ENCODE measurements at regions not wholly inside any gene's neighbourhood (a gene's known extent, or its start where the extent isn't known, plus 50 kb on each side); places are given as distances from the start of the nearest gene placed in this dataset.
A peak's percentile ranks its signal among the peaks of the same experiment; 100 is the strongest.

DNA sequence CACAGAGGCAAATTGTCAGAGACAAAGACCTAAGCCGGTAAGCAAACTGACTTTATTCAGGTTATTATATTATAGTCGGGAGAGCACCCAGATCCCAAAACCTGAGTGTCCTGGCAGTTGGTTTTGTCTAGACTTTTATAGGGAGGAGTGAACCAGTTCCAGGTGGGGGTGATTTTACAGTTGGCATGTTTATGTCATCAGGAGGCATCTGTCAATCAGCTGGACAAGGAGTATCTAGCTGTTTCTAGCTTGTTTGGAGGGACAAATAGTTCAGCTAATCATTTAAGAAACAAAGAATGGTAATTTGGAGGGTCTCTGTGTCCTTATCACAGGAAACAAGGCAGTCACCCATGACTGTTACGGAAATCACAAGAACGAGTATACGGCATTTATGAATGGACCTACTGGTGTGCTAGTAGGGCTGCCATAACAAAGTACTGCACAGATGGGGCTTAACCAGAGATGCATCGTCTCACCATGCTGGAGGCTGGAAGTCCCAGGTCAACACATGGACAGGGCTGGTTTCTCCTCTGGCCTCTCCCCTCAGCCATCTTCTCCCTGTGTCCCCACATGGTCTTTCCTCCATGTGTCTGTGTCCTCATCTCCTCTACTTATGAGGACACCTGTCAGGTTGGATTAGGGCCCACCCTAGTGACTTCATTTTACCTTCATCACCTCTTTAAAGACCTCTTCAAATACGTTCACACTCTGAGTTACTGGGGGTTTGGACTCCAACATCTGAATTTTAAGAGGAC, 122.7 kb downstream of the LY86 start:
- no CpG with 5 or more reads among the region's 7 CpGs for WGBS (ENCODE audit: extremely low coverage, insufficient coverage, low lambda C conversion rate)
- no peak overlapping the region for H3K4ac ChIP-seq (ENCODE audit: low read depth, low read length)
- H3K27me3 ChIP-seq (ENCODE audit: insufficient read depth, low read length, poor library complexity), result no peaks in the 10 kb centered on the region
- H4K8ac ChIP-seq (ENCODE audit: low read depth, low read length), result no peak overlapping the region
- no peak overlapping the region for H3K56ac ChIP-seq (ENCODE audit: low read length)
- no peak overlapping the region for H3K4me3 ChIP-seq (ENCODE audit: low read length)
- H2BK15ac ChIP-seq (replicated peaks; ENCODE audit: low read depth), result no peak overlapping the region
- no peak overlapping the region for H4K5ac ChIP-seq (ENCODE audit: low read length)
- H3K18ac ChIP-seq (ENCODE audit: low read length), result no peak overlapping the region
- H3K4me2 ChIP-seq (ENCODE audit: low read length), result no peak overlapping the region
- H3K79me2 ChIP-seq (ENCODE audit: control insufficient read depth, insufficient read depth, low read length), result no peaks in the 10 kb centered on the region
- H3K23ac ChIP-seq (ENCODE audit: low read length), result no peak overlapping the region
- no peak overlapping the region for H2BK5ac ChIP-seq (ENCODE audit: low read length)
- DNase-seq, result no peak
- H2BK120ac ChIP-seq (ENCODE audit: low read depth, low read length), result no peak overlapping the region
- no peaks in the 10 kb centered on the region for H3K36me3 ChIP-seq (ENCODE audit: control insufficient read depth, insufficient read depth, low read length)
- peaks cover 5% of the 10 kb centered on the region for H3K4me1 ChIP-seq (ENCODE audit: control insufficient read depth, low read depth, low read length)
- H2AK5ac ChIP-seq (ENCODE audit: low read length), result no peak overlapping the region
- H3K79me1 ChIP-seq (ENCODE audit: low read length), result no peaks in the 10 kb centered on the region
- H3K9ac ChIP-seq (ENCODE audit: low read length), result no peak overlapping the region
- H3K27ac ChIP-seq (ENCODE audit: low read depth, low read length), result no peak overlapping the region

DNA sequence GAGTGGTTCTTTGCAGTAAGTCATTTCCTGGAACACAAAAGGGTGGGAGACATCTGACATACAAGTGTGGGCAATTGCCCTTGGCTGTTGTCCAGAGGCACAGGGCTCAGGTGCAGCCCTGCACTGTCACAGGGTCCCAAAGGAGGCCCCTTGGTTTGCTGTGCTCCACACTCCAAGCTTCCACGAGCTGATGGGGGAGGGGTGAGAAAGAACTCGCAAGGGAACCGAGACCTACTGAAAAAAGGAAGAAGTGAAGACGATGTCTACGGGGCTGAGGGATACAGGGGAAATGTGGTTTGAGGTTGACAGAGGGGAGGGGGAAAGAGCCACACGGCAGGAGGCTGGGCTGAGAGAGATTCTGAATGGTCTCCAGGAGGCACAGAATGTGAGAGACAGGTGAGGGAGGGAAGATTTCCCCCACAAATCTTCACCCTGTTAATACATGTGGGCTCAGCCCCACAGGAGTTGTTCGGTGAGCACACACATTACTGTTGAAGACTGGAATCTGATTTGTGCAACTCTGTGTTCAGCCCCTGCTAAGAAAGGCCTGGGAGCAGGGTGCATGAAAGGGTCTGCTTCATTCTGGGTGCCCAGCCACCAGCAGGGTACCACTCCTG, 123.4 kb downstream of the LY86 start:
- H2AK5ac ChIP-seq (ENCODE audit: low read length), result no peak overlapping the region
- no peak overlapping the region for H3K4me3 ChIP-seq (ENCODE audit: low read length)
- H3K27ac ChIP-seq (ENCODE audit: low read depth, low read length), result no peak overlapping the region
- H2BK120ac ChIP-seq (ENCODE audit: low read depth, low read length), result no peak overlapping the region
- H3K27me3 ChIP-seq (ENCODE audit: insufficient read depth, low read length, poor library complexity), result no peaks in the 10 kb centered on the region
- H3K4me1 ChIP-seq (ENCODE audit: control insufficient read depth, low read depth, low read length), result peaks cover 5% of the 10 kb centered on the region
- DNase-seq, result no peak
- H3K79me2 ChIP-seq (ENCODE audit: control insufficient read depth, insufficient read depth, low read length), result no peaks in the 10 kb centered on the region
- H2BK5ac ChIP-seq (ENCODE audit: low read length), result no peak overlapping the region
- no peak overlapping the region for H4K5ac ChIP-seq (ENCODE audit: low read length)
- no peak overlapping the region for H3K4me2 ChIP-seq (ENCODE audit: low read length)
- no peak overlapping the region for H2BK15ac ChIP-seq (replicated peaks; ENCODE audit: low read depth)
- no peak overlapping the region for H3K9ac ChIP-seq (ENCODE audit: low read length)
- H3K18ac ChIP-seq (ENCODE audit: low read length), result no peak overlapping the region
- H3K23ac ChIP-seq (ENCODE audit: low read length), result no peak overlapping the region
- H3K36me3 ChIP-seq (ENCODE audit: control insufficient read depth, insufficient read depth, low read length), result no peaks in the 10 kb centered on the region
- no peak overlapping the region for H3K4ac ChIP-seq (ENCODE audit: low read depth, low read length)
- H4K8ac ChIP-seq (ENCODE audit: low read depth, low read length), result no peak overlapping the region
- no peaks in the 10 kb centered on the region for H3K79me1 ChIP-seq (ENCODE audit: low read length)
- H3K56ac ChIP-seq (ENCODE audit: low read length), result no peak overlapping the region
- WGBS (ENCODE audit: extremely low coverage, insufficient coverage, low lambda C conversion rate), result no CpG with 5 or more reads among the region's 7 CpGs

DNA sequence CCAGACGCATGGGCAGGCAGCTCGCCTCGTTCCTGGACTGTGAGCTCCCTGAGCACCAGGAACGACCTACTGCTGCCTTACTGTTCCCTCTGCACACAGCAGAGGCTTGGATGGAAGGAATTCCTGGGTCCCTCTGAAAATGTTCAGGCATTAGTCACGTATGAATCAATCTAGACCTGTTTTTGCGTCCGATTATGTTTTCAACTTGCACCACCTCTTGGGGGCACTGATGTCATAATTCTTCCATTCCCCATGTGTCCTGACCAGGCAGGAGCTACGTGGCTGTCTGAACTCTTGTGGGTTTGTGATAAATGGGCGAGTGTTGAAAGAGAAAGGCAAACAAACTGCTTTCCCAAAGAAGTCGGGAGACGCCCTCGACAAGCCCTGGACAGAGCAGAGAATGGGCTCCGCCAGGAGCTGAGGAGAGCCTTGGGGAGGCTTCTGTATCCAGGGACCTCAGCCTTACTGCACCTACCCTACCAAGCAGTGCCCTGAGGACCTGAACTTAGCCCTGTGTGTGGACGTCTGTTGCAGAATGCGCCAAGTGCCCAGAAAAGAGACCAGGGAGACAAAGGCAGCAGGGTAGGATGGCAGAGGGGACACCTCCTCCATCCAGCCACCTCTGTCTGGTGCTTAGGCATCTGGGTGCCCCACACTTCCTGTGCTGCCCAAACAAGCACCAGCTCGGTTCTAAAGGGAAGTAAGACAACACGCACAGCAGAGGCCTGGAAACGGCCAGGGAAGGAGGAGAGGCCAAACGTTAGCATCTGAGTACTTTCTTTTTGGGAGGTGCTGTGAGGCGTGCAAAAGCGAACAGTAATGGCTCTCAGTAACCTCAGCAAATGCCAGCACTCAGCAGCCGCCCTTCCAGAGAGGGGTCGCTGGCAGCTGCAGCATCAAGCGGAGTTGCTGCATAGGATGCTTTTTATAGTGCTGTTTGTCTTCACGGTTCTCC, 124.2 kb downstream of the LY86 start:
- Histone ChIP-seq H4K8ac (ENCODE audit: low read depth, low read length) (no peak overlapping the region), H3K56ac (ENCODE audit: low read length) (no peak overlapping the region), H3K18ac (ENCODE audit: low read length) (no peak overlapping the region), H3K4ac (ENCODE audit: low read depth, low read length) (no peak overlapping the region), H3K4me1 (ENCODE audit: control insufficient read depth, low read depth, low read length) (peaks cover 5% of the 10 kb centered on the region), H3K23ac (ENCODE audit: low read length) (no peak overlapping the region), H3K36me3 (ENCODE audit: control insufficient read depth, insufficient read depth, low read length) (no peaks in the 10 kb centered on the region), H3K4me2 (ENCODE audit: low read length) (no peak overlapping the region), H3K4me3 (ENCODE audit: low read length) (no peak overlapping the region), H3K9ac (ENCODE audit: low read length) (no peak overlapping the region), H2AK5ac (ENCODE audit: low read length) (no peak overlapping the region), H3K79me1 (ENCODE audit: low read length) (no peaks in the 10 kb centered on the region), H3K27me3 (ENCODE audit: insufficient read depth, low read length, poor library complexity) (no peaks in the 10 kb centered on the region), H2BK120ac (ENCODE audit: low read depth, low read length) (no peak overlapping the region), H2BK5ac (ENCODE audit: low read length) (no peak overlapping the region), H2BK15ac (replicated peaks; ENCODE audit: low read depth) (no peak overlapping the region), H3K27ac (ENCODE audit: low read depth, low read length) (no peak overlapping the region), H3K79me2 (ENCODE audit: control insufficient read depth, insufficient read depth, low read length) (no peaks in the 10 kb centered on the region), H4K5ac (ENCODE audit: low read length) (no peak overlapping the region)
- no peak for DNase-seq
- WGBS (ENCODE audit: extremely low coverage, insufficient coverage, low lambda C conversion rate), result no CpG with 5 or more reads among the region's 25 CpGs

DNA sequence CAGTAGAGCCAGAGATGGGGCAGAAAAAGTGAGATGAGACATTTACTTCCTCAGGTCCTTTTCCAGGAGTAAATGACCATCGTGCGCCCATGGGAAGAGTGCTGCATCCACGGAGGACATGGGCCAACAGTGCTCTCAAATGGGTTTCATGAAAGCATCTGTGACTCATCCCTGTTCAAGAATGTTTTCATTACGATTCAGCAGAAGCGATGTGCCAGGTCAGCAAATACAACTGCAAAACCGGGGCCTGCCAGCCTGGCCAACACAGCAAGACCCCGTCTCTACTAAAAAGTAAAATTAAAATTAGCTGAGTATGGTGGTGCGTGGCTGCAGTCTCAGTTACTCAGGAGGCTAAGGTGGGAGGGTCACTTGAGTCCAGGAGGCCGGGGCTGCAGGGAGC, 125.1 kb downstream of the LY86 start:
- Histone ChIP-seq H4K8ac (ENCODE audit: low read depth, low read length) (no peak overlapping the region), H4K5ac (ENCODE audit: low read length) (no peak overlapping the region), H3K4me1 (ENCODE audit: control insufficient read depth, low read depth, low read length) (peaks cover 5% of the 10 kb centered on the region), H3K36me3 (ENCODE audit: control insufficient read depth, insufficient read depth, low read length) (no peaks in the 10 kb centered on the region), H2BK5ac (ENCODE audit: low read length) (no peak overlapping the region), H3K23ac (ENCODE audit: low read length) (no peak overlapping the region), H3K79me1 (ENCODE audit: low read length) (no peaks in the 10 kb centered on the region), H3K9ac (ENCODE audit: low read length) (no peak overlapping the region), H2BK15ac (replicated peaks; ENCODE audit: low read depth) (no peak overlapping the region), H3K56ac (ENCODE audit: low read length) (no peak overlapping the region), H3K79me2 (ENCODE audit: control insufficient read depth, insufficient read depth, low read length) (no peaks in the 10 kb centered on the region), H3K27ac (ENCODE audit: low read depth, low read length) (no peak overlapping the region), H3K4ac (ENCODE audit: low read depth, low read length) (no peak overlapping the region), H2BK120ac (ENCODE audit: low read depth, low read length) (no peak overlapping the region), H3K27me3 (ENCODE audit: insufficient read depth, low read length, poor library complexity) (no peaks in the 10 kb centered on the region), H2AK5ac (ENCODE audit: low read length) (no peak overlapping the region), H3K18ac (ENCODE audit: low read length) (no peak overlapping the region), H3K4me2 (ENCODE audit: low read length) (no peak overlapping the region), H3K4me3 (ENCODE audit: low read length) (no peak overlapping the region)
- no peak for DNase-seq
- WGBS (ENCODE audit: extremely low coverage, insufficient coverage, low lambda C conversion rate), result no CpG with 5 or more reads among the region's 9 CpGs

DNA sequence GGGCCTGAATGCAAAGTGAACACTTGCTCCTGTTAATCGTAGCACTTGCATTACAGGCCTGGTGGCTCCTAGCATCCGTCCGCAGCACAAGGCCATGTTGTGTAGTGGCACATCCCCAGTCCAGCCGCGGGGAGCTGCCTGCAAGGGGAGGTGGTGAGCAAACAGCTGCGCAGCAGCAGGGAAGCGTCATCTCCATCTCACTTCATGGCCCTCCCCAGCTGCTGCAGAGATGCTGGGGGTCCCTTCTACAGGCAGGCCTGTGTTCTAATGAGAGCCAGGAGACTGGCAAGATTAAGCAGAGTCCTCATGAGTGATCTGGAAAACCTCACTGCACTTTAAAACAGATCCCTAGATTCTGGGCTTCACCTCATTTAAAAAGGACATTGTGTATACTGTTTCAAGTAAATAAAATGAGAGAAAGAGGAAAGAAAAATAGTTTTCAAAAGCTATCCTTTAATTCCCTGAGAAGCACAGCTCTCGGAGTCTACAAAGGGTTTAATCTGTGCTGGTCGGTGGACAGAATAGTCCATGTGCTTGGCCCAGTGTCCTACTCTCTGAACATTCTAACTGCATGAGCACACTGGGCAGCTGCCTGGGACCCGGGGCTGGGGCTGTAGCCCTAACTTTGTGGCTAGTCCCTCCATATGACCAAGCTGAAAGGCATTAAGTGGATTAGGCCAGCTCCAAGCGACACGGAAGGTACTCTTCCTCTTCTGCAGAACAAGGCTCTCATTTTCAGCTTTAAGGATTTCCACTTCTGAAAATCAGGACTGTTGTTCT, 125.8 kb downstream of the LY86 start:
- no peak overlapping the region for H3K23ac ChIP-seq (ENCODE audit: low read length)
- no peak overlapping the region for H3K4me2 ChIP-seq (ENCODE audit: low read length)
- H3K9ac ChIP-seq (ENCODE audit: low read length), result no peak overlapping the region
- H3K27ac ChIP-seq (ENCODE audit: low read depth, low read length), result no peak overlapping the region
- H3K27me3 ChIP-seq (ENCODE audit: insufficient read depth, low read length, poor library complexity), result no peaks in the 10 kb centered on the region
- H3K4me1 ChIP-seq (ENCODE audit: control insufficient read depth, low read depth, low read length), result peaks cover 5% of the 10 kb centered on the region
- H4K5ac ChIP-seq (ENCODE audit: low read length), result no peak overlapping the region
- H2BK15ac ChIP-seq (replicated peaks; ENCODE audit: low read depth), result no peak overlapping the region
- no peak overlapping the region for H2BK120ac ChIP-seq (ENCODE audit: low read depth, low read length)
- no peaks in the 10 kb centered on the region for H3K36me3 ChIP-seq (ENCODE audit: control insufficient read depth, insufficient read depth, low read length)
- H3K4ac ChIP-seq (ENCODE audit: low read depth, low read length), result peak overlapping the region; percentile 56
- H2BK5ac ChIP-seq (ENCODE audit: low read length), result no peak overlapping the region
- H4K8ac ChIP-seq (ENCODE audit: low read depth, low read length), result no peak overlapping the region
- peak overlapping the region; percentile 16 for H3K18ac ChIP-seq (ENCODE audit: low read length)
- H3K56ac ChIP-seq (ENCODE audit: low read length), result peak overlapping the region; percentile 28
- no CpG with 5 or more reads among the region's 12 CpGs for WGBS (ENCODE audit: extremely low coverage, insufficient coverage, low lambda C conversion rate)
- H3K79me2 ChIP-seq (ENCODE audit: control insufficient read depth, insufficient read depth, low read length), result no peaks in the 10 kb centered on the region
- H2AK5ac ChIP-seq (ENCODE audit: low read length), result no peak overlapping the region
- no peak overlapping the region for H3K4me3 ChIP-seq (ENCODE audit: low read length)
- no peak for DNase-seq
- H3K79me1 ChIP-seq (ENCODE audit: low read length), result no peaks in the 10 kb centered on the region

All from mesendoderm (in vitro differentiated cells).